A673 (cell line): ENCODE measurements at regions not wholly inside any gene's neighbourhood (a gene's known extent, or its start where the extent isn't known, plus 50 kb on each side); places are given as distances from the start of the nearest gene placed in this dataset.

Experiments
- BruUV-seq: library from RNA; stranded (reverse); fragments of 400-500 nt; replicated peaks from 2 replicates; lab custom pipeline; 2021; lab: Mats Ljungman, UMichigan
- CTCF ChIA-PET: fragments of 300-600 bp; sonication (Branson Sonifier 250); formaldehyde crosslinking; loops from one replicate; lab custom pipeline; 2022; ENCODE audit warnings: antibody characterized with exemption; lab: Charles Lee
- POLR2A ChIA-PET: fragments of 300-600 bp; sonication (Branson Sonifier 250); formaldehyde crosslinking; loops from one replicate; lab custom pipeline; 2022; ENCODE audit warnings: antibody characterized with exemption; ENCODE audit not compliant: low non-redundant PET; lab: Charles Lee
- DNase-seq: peaks from one replicate; pipeline ENCODE4 v3.0.0-alpha.2; 2015; ENCODE audit warnings: low spot score
- H3K27ac ChIP-seq: fragments of 200-600 bp; sonication (generic); 2 replicates; pipeline ENCODE4 v1.5.1; 2016; ENCODE audit warnings: mixed run types, low read depth, mild to moderate bottlenecking, mixed read lengths, antibody characterized with exemption, low read length; ENCODE audit not compliant: poor library complexity, severe bottlenecking
- H3K27me3 ChIP-seq: fragments of 200-600 bp; sonication (generic); replicated peaks from 2 replicates; pipeline ENCODE4 v1.6.1; 2017; ENCODE audit warnings: mixed run types, low read depth, mild to moderate bottlenecking, mixed read lengths, antibody characterized with exemption, low read length; ENCODE audit not compliant: insufficient read depth, poor library complexity
- H3K36me3 ChIP-seq: fragments of 200-600 bp; sonication (generic); 2 replicates; pipeline ENCODE4 v1.6.1; 2016; ENCODE audit warnings: mixed run types, mild to moderate bottlenecking, mixed read lengths, antibody characterized with exemption, low read length; ENCODE audit not compliant: insufficient read depth, poor library complexity, severe bottlenecking
- H3K4me1 ChIP-seq: fragments of 200-600 bp; sonication (generic); 2 replicates; pipeline ENCODE4 v1.6.1; 2017; ENCODE audit warnings: mixed run types, mild to moderate bottlenecking, mixed read lengths, antibody characterized with exemption, low read length; ENCODE audit not compliant: insufficient read depth, poor library complexity, severe bottlenecking
- H3K4me3 ChIP-seq: fragments of 200-600 bp; sonication (generic); 2 replicates; pipeline ENCODE4 v1.5.1; 2016; ENCODE audit warnings: low read depth, mixed run types, mild to moderate bottlenecking, mixed read lengths, low read length; ENCODE audit not compliant: poor library complexity, severe bottlenecking
- H3K9me3 ChIP-seq: fragments of 200-600 bp; sonication (generic); 2 replicates; pipeline ENCODE4 v1.6.1; 2016; ENCODE audit warnings: mixed run types, low read depth, mild to moderate bottlenecking, mixed read lengths, antibody characterized with exemption, low read length; ENCODE audit not compliant: poor library complexity, severe bottlenecking
- CTCF ChIP-seq: fragments of 300-800, 200-600 bp; sonication (generic); conservative IDR thresholded peaks from 2 replicates; pipeline ENCODE4 v1.5.1; 2017; ENCODE audit warnings: low read depth, mild to moderate bottlenecking, antibody characterized with exemption, low read length, moderate library complexity, mixed read lengths
- EZH2 ChIP-seq: fragments of 200-600 bp; sonication (generic); IDR thresholded peaks from 2 replicates; pipeline ENCODE4 v1.6.1; 2017; ENCODE audit warnings: borderline replicate concordance, low read depth, mild to moderate bottlenecking, mixed read lengths, antibody characterized with exemption, low read length; ENCODE audit not compliant: poor library complexity, severe bottlenecking
- intact Hi-C: fragments of 100-400 bp; cut with micrococcal nuclease; formaldehyde crosslinking; loops from one replicate; pipeline ENCODE4 v1.10.0; 2022; ENCODE audit not compliant: unreplicated experiment

- intact Hi-C loops = no loop called here
- CTCF ChIA-PET = no interaction called here
- no TSS peak for BruUV-seq
- no peak overlapping the region for H3K4me3 ChIP-seq
- no peak for DNase-seq
- no peaks in the 10 kb centered on the region for H3K4me1 ChIP-seq
- H3K27ac ChIP-seq = no peak overlapping the region
- H3K9me3 ChIP-seq = no peaks in the 10 kb centered on the region
- no peaks in the 10 kb centered on the region for H3K27me3 ChIP-seq
- TF ChIP-seq EZH2 (no peak), CTCF (no peak)
- no peaks in the 10 kb centered on the region for H3K36me3 ChIP-seq
- POLR2A ChIA-PET = interaction anchor here (0.7 kb wide), 1 partner anchor 8 kb away, joined by 3 read pairs; no protein-coding TSS in a partner anchor
Observed at GRCh38 chr5:121731377-121731776, 120.3 kb upstream of the FTMT start.

- CTCF ChIA-PET = no interaction called here
- POLR2A ChIA-PET = no interaction called here
- no peaks in the 10 kb centered on the region for H3K27me3 ChIP-seq
- no peak for DNase-seq
- no peak overlapping the region for H3K27ac ChIP-seq
- BruUV-seq = no TSS peak
- no peak overlapping the region for H3K4me3 ChIP-seq
- H3K4me1 ChIP-seq = no peaks in the 10 kb centered on the region
- no peaks in the 10 kb centered on the region for H3K36me3 ChIP-seq
- intact Hi-C loops = no loop called here
- TF ChIP-seq EZH2 (no peak), CTCF (no peak)
- no peaks in the 10 kb centered on the region for H3K9me3 ChIP-seq
Observed at GRCh38 chr5:121735618-121736017, 116.1 kb upstream of the FTMT start.

- no peaks in the 10 kb centered on the region for H3K9me3 ChIP-seq
- no TSS peak for BruUV-seq
- H3K4me3 ChIP-seq = no peak overlapping the region
- CTCF ChIA-PET = no interaction called here
- TF ChIP-seq EZH2 (no peak), CTCF (no peak)
- no peaks in the 10 kb centered on the region for H3K4me1 ChIP-seq
- POLR2A ChIA-PET = no interaction called here
- H3K27ac ChIP-seq = no peak overlapping the region
- H3K27me3 ChIP-seq = no peaks in the 10 kb centered on the region
- no peak for DNase-seq
- no peaks in the 10 kb centered on the region for H3K36me3 ChIP-seq
- intact Hi-C loops = no loop called here
Observed at GRCh38 chr5:121737120-121737519, 114.6 kb upstream of the FTMT start.
